NCI-H510A (cell line): ENCODE measurements at regions not wholly inside any gene's neighbourhood (a gene's known extent, or its start where the extent isn't known, plus 50 kb on each side); places are given as distances from the start of the nearest gene placed in this dataset.
"Not testable (repeated sequence)": the region's sequence is repeated elsewhere in the genome, so short reads cannot be mapped to it uniquely, and the experiment has no call there.

ENCODE experiments used
- DNase-seq: peaks from one replicate; lab custom pipeline; 2025; lab: John Stamatoyannopoulos, UW

GRCh38 chr10:22079921-22080320 lies 76.4 kb upstream of the DNAJC1 start:
- not testable (repeated sequence) for DNase-seq

DNA sequence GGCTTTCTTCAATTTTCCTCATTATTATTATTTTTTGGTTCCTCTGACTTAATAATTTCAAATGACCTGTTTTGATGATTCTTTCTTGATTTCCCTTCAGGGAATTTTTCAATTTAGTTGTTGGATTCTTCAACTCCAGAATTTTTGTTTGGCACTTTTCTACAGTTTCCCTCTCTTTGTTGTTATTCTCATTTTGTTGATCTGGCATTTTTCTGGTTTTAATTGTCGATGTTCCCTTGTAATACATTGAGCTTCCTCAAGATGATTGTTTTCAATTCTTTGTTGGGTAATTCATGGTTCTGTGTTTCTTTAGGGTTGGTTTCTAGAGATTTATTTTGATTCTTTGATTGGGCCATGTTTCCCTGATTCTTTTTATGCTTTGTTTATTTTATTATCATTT lies 67.8 kb upstream of the DNAJC1 start:
- DNase-seq = no peak

- DNase-seq = no peak
Measured at GRCh38 chr10:22067091-22067490, 63.6 kb upstream of the DNAJC1 start.

DNA sequence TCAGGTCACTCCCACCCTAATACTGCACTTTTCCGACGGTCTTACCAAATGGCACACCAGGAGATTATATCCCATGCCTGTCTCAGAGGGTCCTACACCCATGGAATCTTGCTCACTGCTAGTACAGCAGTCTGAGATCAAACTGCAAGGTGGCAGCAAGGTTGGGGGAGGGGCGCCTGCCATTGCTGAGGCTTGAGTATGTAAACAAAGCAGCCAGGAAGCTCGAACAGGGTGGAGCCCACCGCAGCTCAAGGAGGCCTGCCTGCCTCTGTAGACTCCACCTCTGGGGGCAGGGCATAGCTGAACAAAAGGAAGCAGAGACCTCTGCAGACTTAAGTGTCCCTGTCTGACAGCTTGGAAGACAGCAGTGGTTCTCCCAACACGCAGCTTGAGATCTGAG lies 57.5 kb upstream of the DNAJC1 start:
- DNase-seq = not testable (repeated sequence)

GRCh38 chr10:22058201-22058600 lies 54.7 kb upstream of the DNAJC1 start:
- no peak for DNase-seq

DNA sequence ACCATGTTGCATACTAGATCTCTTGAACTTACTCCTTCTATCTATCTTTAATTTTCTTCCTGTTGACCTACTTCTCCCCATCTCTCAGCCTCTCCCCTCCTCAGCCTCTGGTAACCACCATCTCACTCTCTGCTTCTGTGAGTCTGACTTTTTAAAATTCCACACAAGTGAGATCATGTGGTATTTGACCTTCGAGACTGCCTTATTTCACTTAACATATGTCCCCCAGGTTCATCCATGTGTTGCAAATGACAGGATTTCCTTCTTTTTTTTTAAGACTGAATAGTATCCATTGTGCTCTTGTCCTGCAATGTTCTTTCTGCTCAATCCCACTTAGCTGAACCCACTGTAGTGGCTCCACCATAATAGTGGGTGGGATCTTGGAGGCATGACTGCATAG lies 51.4 kb upstream of the DNAJC1 start:
- DNase-seq = no peak
